GM23248 (cell line): ENCODE measurements at regions not wholly inside any gene's neighbourhood (a gene's known extent, or its start where the extent isn't known, plus 50 kb on each side); places are given as distances from the start of the nearest gene placed in this dataset.

Source experiments
- DNase-seq: peaks from one replicate; pipeline ENCODE4 v3.0.0-alpha.2; 2015
- H2AFZ ChIP-seq: fragments of 200-600 bp; sonication (generic); 2 replicates; pipeline ENCODE4 v1.6.1; 2016; ENCODE audit warnings: antibody characterized with exemption
- H3F3A ChIP-seq: fragments of 200-600 bp; sonication (generic); 2 replicates; pipeline ENCODE4 v1.6.1; 2016; ENCODE audit warnings: mild to moderate bottlenecking, antibody characterized with exemption, mixed run types; ENCODE audit not compliant: insufficient read depth
- H3K27ac ChIP-seq: fragments of 200-600 bp; sonication (generic); 2 replicates; pipeline ENCODE4 v1.5.1; 2016; ENCODE audit warnings: mild to moderate bottlenecking
- H3K27me3 ChIP-seq: fragments of 200-600 bp; sonication (generic); replicated peaks from 2 replicates; pipeline ENCODE4 v1.6.1; 2016; ENCODE audit warnings: mild to moderate bottlenecking; ENCODE audit not compliant: insufficient read depth
- H3K36me3 ChIP-seq: fragments of 200-600 bp; sonication (generic); 2 replicates; pipeline ENCODE4 v1.6.1; 2016; ENCODE audit warnings: low read depth, mild to moderate bottlenecking
- H3K4me1 ChIP-seq: fragments of 200-600 bp; sonication (generic); 2 replicates; pipeline ENCODE4 v1.6.1; 2016; ENCODE audit warnings: mild to moderate bottlenecking; ENCODE audit not compliant: insufficient read depth
- H3K4me2 ChIP-seq: fragments of 200-600 bp; sonication (generic); one replicate; pipeline ENCODE4 v1.6.1; 2016; ENCODE audit warnings: mild to moderate bottlenecking; ENCODE audit not compliant: unreplicated experiment
- H3K4me3 ChIP-seq: fragments of 200-600 bp; sonication (generic); 2 replicates; pipeline ENCODE4 v1.5.1; 2016; ENCODE audit warnings: mild to moderate bottlenecking
- H3K79me2 ChIP-seq: fragments of 200-600 bp; sonication (generic); 2 replicates; pipeline ENCODE4 v1.6.1; 2016; ENCODE audit warnings: mild to moderate bottlenecking; ENCODE audit not compliant: insufficient read depth
- H3K9ac ChIP-seq: fragments of 200-600 bp; sonication (generic); 2 replicates; pipeline ENCODE4 v1.6.1; 2016; ENCODE audit warnings: mild to moderate bottlenecking
- H3K9me2 ChIP-seq: fragments of 200-600 bp; sonication (generic); 2 replicates; pipeline ENCODE4 v1.6.1; 2016; ENCODE audit warnings: mixed run types, mild to moderate bottlenecking, moderate library complexity; ENCODE audit not compliant: insufficient read depth
- H3K9me3 ChIP-seq: fragments of 200-600 bp; sonication (generic); one replicate; pipeline ENCODE4 v1.6.1; 2017; ENCODE audit warnings: low read depth
- H4K20me1 ChIP-seq: fragments of 200-600 bp; sonication (generic); 2 replicates; pipeline ENCODE4 v1.6.0; 2016; ENCODE audit not compliant: insufficient read depth
- EZH2 ChIP-seq: fragments of 200-600 bp; sonication (generic); IDR thresholded peaks from 2 replicates; pipeline ENCODE4 v1.6.1; 2018; ENCODE audit warnings: antibody characterized with exemption, mild to moderate bottlenecking; ENCODE audit not compliant: insufficient read depth, poor library complexity, severe bottlenecking
- EZH2phosphoT487 ChIP-seq: fragments of 200-600 bp; sonication (generic); IDR thresholded peaks from 2 replicates; pipeline ENCODE4 v1.6.1; 2018; ENCODE audit warnings: antibody characterized with exemption, moderate library complexity, mild to moderate bottlenecking, low read depth; ENCODE audit not compliant: insufficient read depth
- WGBS, 2 experiments: methylation state at CpG; one replicate each; pipeline ENCODE4 v1.1.6; 2015 to 2017; ENCODE audit warnings: low lambda C conversion rate in 2 of 2, low coverage in 1 of 2; ENCODE audit errors: missing lambda C conversion rate in 2 of 2; 5-methylcytosine and 5-hydroxymethylcytosine counted together
- in situ Hi-C: fragments of 300-500 bp; cut with MboI; formaldehyde crosslinking; loops from 2 replicates; pipeline ENCODE4 v1.15.0; 2020

DNA sequence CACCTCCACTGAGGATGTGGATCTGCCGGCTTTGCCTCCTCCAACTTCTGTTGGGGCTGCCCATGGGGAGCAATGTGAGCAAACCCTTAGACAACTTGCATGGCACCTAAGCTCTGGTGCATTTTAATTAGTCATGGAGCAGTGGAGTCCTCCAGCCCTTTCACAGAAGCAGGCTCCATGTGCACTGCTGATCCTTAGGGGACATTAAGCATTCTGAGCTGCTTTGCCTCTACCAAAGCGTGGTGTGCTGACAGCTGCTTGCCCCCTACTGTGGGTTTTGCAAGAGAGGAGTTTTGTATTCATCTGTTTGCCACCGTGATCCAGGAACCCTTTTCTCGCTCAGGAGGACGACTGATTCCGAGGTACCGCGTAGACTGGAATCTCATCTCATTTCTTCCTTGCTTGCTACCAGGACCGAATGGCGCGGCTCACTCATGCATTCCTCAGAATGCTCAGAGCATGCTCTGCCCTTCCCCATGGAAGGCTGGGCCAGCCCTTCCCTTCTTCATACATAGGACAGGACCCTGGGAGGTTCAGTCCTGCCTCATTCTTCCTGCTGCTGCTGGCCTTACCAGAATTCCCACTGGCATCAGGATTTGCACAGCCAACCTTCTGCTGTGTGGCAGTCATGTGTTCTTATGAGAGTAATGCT lies 432.5 kb downstream of the GADD45G start:
- Histone ChIP-seq H3K27ac (no peak overlapping the region), H3K27me3 (no peaks in the 10 kb centered on the region), H3K9me2 (no peaks in the 10 kb centered on the region), H3K9me3 (no peaks in the 10 kb centered on the region), H3F3A (no peaks in the 10 kb centered on the region), H3K79me2 (no peaks in the 10 kb centered on the region), H3K4me1 (no peaks in the 10 kb centered on the region), H3K4me3 (no peak overlapping the region), H3K36me3 (no peaks in the 10 kb centered on the region), H2AFZ (no peak overlapping the region), H4K20me1 (no peaks in the 10 kb centered on the region), H3K9ac (no peak overlapping the region), H3K4me2 (no peak overlapping the region)
- in situ Hi-C loops, result no loop called here
- 79 to 82% methylated on average over 11 of the region's 11 CpGs for WGBS, 2 experiments
- TF ChIP-seq EZH2phosphoT487, result no peak
- no peak for TF ChIP-seq EZH2
- DNase-seq, result no peak

DNA sequence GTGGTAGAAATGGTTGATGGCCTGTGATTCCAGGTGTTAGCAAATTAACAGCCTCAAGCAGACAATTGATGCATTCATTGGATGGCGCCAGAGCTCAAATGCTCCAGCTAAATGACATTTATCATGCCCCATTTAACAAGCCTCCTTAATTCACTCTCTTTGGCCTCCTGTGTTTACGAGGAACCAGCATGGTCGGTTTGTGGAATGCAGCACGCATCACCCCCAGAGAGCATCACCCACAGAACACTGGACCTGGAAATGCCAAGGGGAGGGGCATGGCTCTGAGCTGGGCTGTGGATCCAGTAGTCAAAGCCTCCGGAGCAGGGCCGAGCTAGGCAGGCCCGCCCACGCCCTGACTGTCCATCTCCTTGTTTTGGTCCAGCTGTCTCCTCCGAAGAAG lies 434.0 kb downstream of the GADD45G start:
- no peak overlapping the region for H3K4me3 ChIP-seq
- no peak overlapping the region for H3K9ac ChIP-seq
- H3K9me3 ChIP-seq, result no peaks in the 10 kb centered on the region
- H3K27me3 ChIP-seq, result no peaks in the 10 kb centered on the region
- no peak overlapping the region for H3K27ac ChIP-seq
- in situ Hi-C loops, result no loop called here
- no peak overlapping the region for H2AFZ ChIP-seq
- H3K36me3 ChIP-seq, result no peaks in the 10 kb centered on the region
- H3K4me2 ChIP-seq, result no peak overlapping the region
- 61 to 65% methylated on average over 9 of the region's 9 CpGs for WGBS, 2 experiments
- H3K9me2 ChIP-seq, result no peaks in the 10 kb centered on the region
- no peaks in the 10 kb centered on the region for H3F3A ChIP-seq
- H3K4me1 ChIP-seq, result no peaks in the 10 kb centered on the region
- no peaks in the 10 kb centered on the region for H3K79me2 ChIP-seq
- TF ChIP-seq EZH2 (no peak), EZH2phosphoT487 (no peak)
- DNase-seq, result no peak
- no peaks in the 10 kb centered on the region for H4K20me1 ChIP-seq

DNA sequence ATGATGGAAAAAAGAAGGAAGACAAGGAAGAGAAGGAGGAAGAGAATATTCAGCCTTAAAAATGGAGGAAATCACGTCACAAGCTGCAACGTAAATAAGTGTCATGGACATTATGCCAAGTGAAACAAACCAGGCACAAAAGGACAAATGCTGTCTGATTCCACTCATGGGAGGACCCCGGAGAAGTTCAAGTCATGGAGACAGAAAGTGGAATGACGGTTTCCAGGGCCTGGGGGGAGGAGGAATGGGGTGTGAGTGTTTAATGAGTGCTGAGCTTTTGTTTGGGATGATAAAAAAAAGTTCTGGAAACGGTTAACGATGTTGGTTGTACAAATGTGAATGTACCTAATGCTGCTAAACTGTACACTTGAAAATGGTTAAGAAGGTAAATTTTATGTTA lies 439.5 kb downstream of the GADD45G start:
- 57 to 64% methylated on average over 6 of the region's 6 CpGs for WGBS, 2 experiments
- Histone ChIP-seq H3K4me2 (no peak overlapping the region), H3K4me1 (no peaks in the 10 kb centered on the region), H4K20me1 (no peaks in the 10 kb centered on the region), H2AFZ (no peak overlapping the region), H3K79me2 (no peaks in the 10 kb centered on the region), H3K9me2 (no peaks in the 10 kb centered on the region), H3F3A (no peaks in the 10 kb centered on the region), H3K27me3 (no peaks in the 10 kb centered on the region), H3K9me3 (no peaks in the 10 kb centered on the region), H3K4me3 (no peak overlapping the region), H3K27ac (no peak overlapping the region), H3K9ac (no peak overlapping the region), H3K36me3 (no peaks in the 10 kb centered on the region)
- no peak for TF ChIP-seq EZH2phosphoT487
- no peak for TF ChIP-seq EZH2
- DNase-seq, result no peak
- in situ Hi-C loops, result no loop called here

DNA sequence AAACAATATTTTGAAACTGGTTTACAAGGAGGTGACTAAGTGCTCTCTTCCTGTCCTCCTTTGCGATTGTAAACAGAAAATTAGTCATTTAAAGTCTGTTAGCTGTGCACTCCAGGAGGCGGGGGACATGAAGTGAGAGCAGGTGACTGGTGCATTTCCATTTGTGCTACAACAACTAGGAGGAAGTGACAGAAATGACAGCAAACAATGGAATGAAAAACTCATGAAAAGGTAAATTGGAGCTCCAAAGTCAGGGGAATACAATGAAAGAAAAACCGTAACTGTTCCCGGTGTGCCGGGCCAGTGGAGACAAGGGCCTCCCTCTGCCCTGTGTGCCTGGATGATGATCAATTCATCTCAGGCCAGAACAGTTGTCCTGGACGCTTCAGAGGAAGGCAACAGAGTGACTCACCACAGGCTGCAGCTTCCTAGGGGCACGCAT lies 439.9 kb downstream of the GADD45G start:
- H3F3A ChIP-seq, result no peaks in the 10 kb centered on the region
- no peak overlapping the region for H3K9ac ChIP-seq
- WGBS, 2 experiments, result 8 to 9% methylated on average over 7 of the region's 7 CpGs
- no peak overlapping the region for H3K27ac ChIP-seq
- H3K4me2 ChIP-seq, result no peak overlapping the region
- H3K79me2 ChIP-seq, result no peaks in the 10 kb centered on the region
- in situ Hi-C loops, result no loop called here
- H3K9me2 ChIP-seq, result no peaks in the 10 kb centered on the region
- no peak overlapping the region for H2AFZ ChIP-seq
- no peak overlapping the region for H3K4me3 ChIP-seq
- H3K27me3 ChIP-seq, result no peaks in the 10 kb centered on the region
- no peaks in the 10 kb centered on the region for H3K4me1 ChIP-seq
- no peak for TF ChIP-seq EZH2
- no peaks in the 10 kb centered on the region for H4K20me1 ChIP-seq
- H3K36me3 ChIP-seq, result no peaks in the 10 kb centered on the region
- H3K9me3 ChIP-seq, result no peaks in the 10 kb centered on the region
- peak; percentile 47 for DNase-seq
